ENCODE measurements at regions not wholly inside any gene's neighbourhood (a gene's known extent, or its start where the extent isn't known, plus 50 kb on each side); places are given as distances from the start of the nearest gene placed in this dataset.
A peak's percentile ranks its signal among the peaks of the same experiment; 100 is the strongest.

DNA sequence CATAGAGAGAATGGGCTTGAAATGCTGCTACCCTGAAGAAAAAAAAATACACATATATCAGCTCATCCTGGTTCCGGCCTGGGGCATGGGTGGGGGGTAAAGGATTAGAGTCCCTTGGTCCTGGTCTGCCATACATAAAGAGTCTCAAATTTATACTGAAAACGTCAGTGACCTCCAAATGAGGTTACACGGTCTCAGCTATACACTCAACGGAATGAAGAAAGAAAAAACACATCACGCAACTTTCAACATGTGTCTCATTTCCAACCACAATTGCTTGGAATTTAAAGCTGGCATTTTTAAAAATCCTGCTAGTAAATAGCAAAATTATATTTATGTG lies 612.8 kb downstream of the MCTP2 start:
- ATAC-seq (ENCODE audit: low FRiP score) (no peak), DNase-seq (no peak)
- Histone ChIP-seq H3K27me3 (ENCODE audit: control insufficient read depth in 1 of 2, insufficient read depth in 2 of 2, low read length in 1 of 2) (no peaks in the 10 kb centered on the region), H3K4me1 (ENCODE audit: control insufficient read depth in 1 of 2, insufficient read depth in 2 of 2, low read length in 2 of 2) (peaks cover under 1 to 3% of the 10 kb centered on the region in 2 donors), H3K4me3 (ENCODE audit: low read length in 2 of 2) (no peak overlapping the region), H3K36me3 (ENCODE audit: control insufficient read depth in 1 of 2, insufficient read depth in 2 of 2, low read length in 1 of 2) (no peaks in the 10 kb centered on the region), H3K27ac (ENCODE audit: low read depth in 1 of 2, low read length in 2 of 2) (peak overlapping the region in 1 of 2 donors; percentile 89), H3K9me3 (ENCODE audit: control insufficient read depth, low read length) (no peaks in the 10 kb centered on the region)
- intact Hi-C loops (cut with DNase I), result loop anchor here (5.0 to 10.0 kb wide), 5 partner anchors 81 to 1501 kb away; no protein-coding TSS in a partner anchor
- 62 to 63% methylated on average over 5 of the region's 5 CpGs for WGBS, 2 donors

DNA sequence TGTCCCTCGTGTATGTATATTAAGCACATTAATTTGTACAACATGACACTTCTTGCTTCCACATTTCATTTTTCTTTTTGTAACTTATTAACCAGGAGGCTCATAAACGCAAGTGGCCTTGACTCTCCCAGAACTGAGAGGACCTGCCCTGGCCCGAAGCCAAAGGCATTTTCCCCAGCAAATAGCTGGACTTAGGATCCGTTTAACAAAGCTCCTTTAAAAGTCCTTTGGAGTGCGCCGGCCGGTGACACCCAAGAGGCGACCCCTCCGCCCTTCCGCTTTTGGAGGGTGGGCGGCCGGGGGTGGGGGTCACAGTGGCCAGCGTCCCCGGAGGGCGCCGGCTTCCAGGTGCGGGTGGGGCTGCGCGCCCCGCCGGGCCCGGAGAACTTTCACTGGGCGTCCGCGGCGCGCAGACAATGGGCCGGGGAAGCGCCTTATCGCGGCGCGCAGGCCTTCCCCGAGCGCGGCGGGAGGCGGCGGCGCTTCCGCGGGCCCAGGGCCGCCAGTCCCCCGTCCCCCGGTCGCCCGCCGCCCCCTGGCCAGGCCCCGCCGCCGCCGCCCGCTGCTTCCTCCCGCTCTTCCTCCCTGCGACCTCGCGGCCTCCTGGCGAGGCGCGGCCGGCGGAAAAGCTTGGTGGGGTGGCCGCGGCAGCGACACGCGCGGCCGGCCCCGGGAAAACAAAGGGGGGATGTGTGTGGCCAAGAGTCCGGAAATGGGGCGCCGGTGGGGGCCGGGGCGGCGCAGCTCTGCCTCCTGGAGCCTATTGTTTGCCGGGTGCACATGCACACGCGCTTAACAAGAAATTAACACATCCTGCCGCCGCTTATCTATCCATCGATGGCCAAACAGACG lies 613.4 kb downstream of the MCTP2 start:
- peak; percentile 62 to 88 for DNase-seq
- WGBS, 2 donors, result 2 to 4% methylated on average over 55 to 83 of the region's 83 CpGs
- ATAC-seq (ENCODE audit: low FRiP score), result peak; percentile 75
- intact Hi-C loops (cut with DNase I), result loop anchor here (5.0 to 10.0 kb wide), 5 partner anchors 80 to 1500 kb away; no protein-coding TSS in a partner anchor
- H3K9me3 ChIP-seq (ENCODE audit: control insufficient read depth, low read length), result no peaks in the 10 kb centered on the region
- H3K27me3 ChIP-seq (ENCODE audit: control insufficient read depth in 1 of 2, insufficient read depth in 2 of 2, low read length in 1 of 2), result no peaks in the 10 kb centered on the region
- H3K4me3 ChIP-seq (ENCODE audit: low read length in 2 of 2), result peak overlapping the region; percentile 28 to 29
- H3K4me1 ChIP-seq (ENCODE audit: control insufficient read depth in 1 of 2, insufficient read depth in 2 of 2, low read length in 2 of 2), result peaks cover 0 to 3% of the 10 kb centered on the region in 2 donors
- peak overlapping the region; percentile 84 to 89 for H3K27ac ChIP-seq (ENCODE audit: low read depth in 1 of 2, low read length in 2 of 2)
- H3K36me3 ChIP-seq (ENCODE audit: control insufficient read depth in 1 of 2, insufficient read depth in 2 of 2, low read length in 1 of 2), result no peaks in the 10 kb centered on the region

DNA sequence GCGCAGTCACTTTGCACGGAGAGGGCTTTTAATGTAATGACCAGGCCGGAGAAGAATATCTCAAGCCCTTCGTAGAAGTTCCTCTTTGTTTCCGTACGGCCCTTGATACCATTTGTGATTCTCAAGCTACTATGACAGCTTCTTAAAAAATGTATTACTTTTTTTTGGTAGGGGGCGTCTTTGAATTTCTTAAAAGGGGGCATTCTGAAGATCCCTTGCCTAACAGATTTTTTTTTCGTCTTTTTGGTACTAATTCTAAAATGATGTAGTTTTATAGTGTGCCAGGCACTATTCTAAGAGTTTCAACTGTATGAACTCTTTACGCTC lies 614.0 kb downstream of the MCTP2 start:
- DNase-seq (no peak), ATAC-seq (ENCODE audit: low FRiP score) (no peak)
- Histone ChIP-seq H3K4me3 (ENCODE audit: low read length in 2 of 2) (peak overlapping the region; percentile 28 to 29), H3K4me1 (ENCODE audit: control insufficient read depth in 1 of 2, insufficient read depth in 2 of 2, low read length in 2 of 2) (peaks cover 0 to 3% of the 10 kb centered on the region in 2 donors), H3K27ac (ENCODE audit: low read depth in 1 of 2, low read length in 2 of 2) (peak overlapping the region; percentile 84 to 89), H3K36me3 (ENCODE audit: control insufficient read depth in 1 of 2, insufficient read depth in 2 of 2, low read length in 1 of 2) (no peaks in the 10 kb centered on the region), H3K27me3 (ENCODE audit: control insufficient read depth in 1 of 2, insufficient read depth in 2 of 2, low read length in 1 of 2) (no peaks in the 10 kb centered on the region), H3K9me3 (ENCODE audit: control insufficient read depth, low read length) (no peaks in the 10 kb centered on the region)
- intact Hi-C loops (cut with DNase I), result loop anchor here (5.0 to 10.0 kb wide), 5 partner anchors 79 to 1499 kb away; no protein-coding TSS in a partner anchor
- WGBS, 2 donors, result 24 to 39% methylated on average over 9 of the region's 9 CpGs

DNA sequence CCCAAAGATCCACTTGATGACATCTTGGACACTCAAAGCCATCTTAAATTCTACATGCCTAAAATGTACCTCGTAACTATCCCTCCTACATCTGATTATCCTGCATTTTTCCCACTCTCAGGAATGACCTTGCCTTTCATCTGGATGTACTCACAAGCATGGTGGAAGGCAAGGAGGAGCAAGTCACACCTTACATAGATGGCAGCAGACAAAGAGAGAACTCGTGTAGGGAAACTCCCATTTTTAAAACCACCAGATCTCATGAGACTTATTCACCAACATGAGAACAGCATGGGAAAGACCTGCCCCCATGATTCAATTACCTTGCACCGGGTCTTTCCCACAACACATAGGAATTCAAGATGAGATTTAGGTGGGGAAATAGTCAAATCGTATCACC lies 616.0 kb downstream of the MCTP2 start:
- no peaks in the 10 kb centered on the region for H3K4me1 ChIP-seq (ENCODE audit: control insufficient read depth in 1 of 2, insufficient read depth in 2 of 2, low read length in 2 of 2)
- DNase-seq, result no peak
- no peaks in the 10 kb centered on the region for H3K9me3 ChIP-seq (ENCODE audit: control insufficient read depth, low read length)
- no peak overlapping the region for H3K27ac ChIP-seq (ENCODE audit: low read depth in 1 of 2, low read length in 2 of 2)
- ATAC-seq (ENCODE audit: low FRiP score), result no peak
- no peaks in the 10 kb centered on the region for H3K27me3 ChIP-seq (ENCODE audit: control insufficient read depth in 1 of 2, insufficient read depth in 2 of 2, low read length in 1 of 2)
- H3K36me3 ChIP-seq (ENCODE audit: control insufficient read depth in 1 of 2, insufficient read depth in 2 of 2, low read length in 1 of 2), result no peaks in the 10 kb centered on the region
- intact Hi-C loops (cut with DNase I), result loop anchor here (5.0 to 10.0 kb wide), 5 partner anchors 77 to 1497 kb away; no protein-coding TSS in a partner anchor
- no peak overlapping the region for H3K4me3 ChIP-seq (ENCODE audit: low read length in 2 of 2)
- 92 to 95% methylated on average over 4 of the region's 4 CpGs for WGBS, 2 donors

DNA sequence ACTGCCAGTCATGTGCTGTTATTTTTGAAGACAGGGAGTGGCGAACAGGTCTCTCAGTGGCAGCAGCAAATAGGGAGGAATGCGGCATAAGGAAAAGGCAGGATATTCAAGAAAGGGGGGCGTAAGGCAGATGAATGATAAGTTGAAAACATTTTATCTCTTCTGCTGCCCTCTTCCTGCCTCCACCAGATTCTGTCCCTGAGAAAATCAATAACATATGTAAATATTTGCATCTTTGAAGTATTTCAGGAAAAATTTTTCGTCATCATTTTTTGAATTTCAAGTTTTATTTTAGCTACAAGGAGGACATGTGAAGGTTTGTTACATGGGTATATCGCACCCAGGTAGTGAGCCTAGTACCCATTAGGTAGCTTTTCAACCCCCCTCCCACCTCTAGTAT lies 616.7 kb downstream of the MCTP2 start:
- ATAC-seq (ENCODE audit: low FRiP score), result no peak
- no peak overlapping the region for H3K4me3 ChIP-seq (ENCODE audit: low read length in 2 of 2)
- H3K9me3 ChIP-seq (ENCODE audit: control insufficient read depth, low read length), result no peaks in the 10 kb centered on the region
- 96 to 97% methylated on average over 5 of the region's 5 CpGs for WGBS, 2 donors
- intact Hi-C loops (cut with DNase I), result loop anchor here (5.0 to 10.0 kb wide), 5 partner anchors 77 to 1497 kb away; no protein-coding TSS in a partner anchor
- H3K4me1 ChIP-seq (ENCODE audit: control insufficient read depth in 1 of 2, insufficient read depth in 2 of 2, low read length in 2 of 2), result no peaks in the 10 kb centered on the region
- H3K27me3 ChIP-seq (ENCODE audit: control insufficient read depth in 1 of 2, insufficient read depth in 2 of 2, low read length in 1 of 2), result no peaks in the 10 kb centered on the region
- no peak overlapping the region for H3K27ac ChIP-seq (ENCODE audit: low read depth in 1 of 2, low read length in 2 of 2)
- H3K36me3 ChIP-seq (ENCODE audit: control insufficient read depth in 1 of 2, insufficient read depth in 2 of 2, low read length in 1 of 2), result no peaks in the 10 kb centered on the region
- no peak for DNase-seq

DNA sequence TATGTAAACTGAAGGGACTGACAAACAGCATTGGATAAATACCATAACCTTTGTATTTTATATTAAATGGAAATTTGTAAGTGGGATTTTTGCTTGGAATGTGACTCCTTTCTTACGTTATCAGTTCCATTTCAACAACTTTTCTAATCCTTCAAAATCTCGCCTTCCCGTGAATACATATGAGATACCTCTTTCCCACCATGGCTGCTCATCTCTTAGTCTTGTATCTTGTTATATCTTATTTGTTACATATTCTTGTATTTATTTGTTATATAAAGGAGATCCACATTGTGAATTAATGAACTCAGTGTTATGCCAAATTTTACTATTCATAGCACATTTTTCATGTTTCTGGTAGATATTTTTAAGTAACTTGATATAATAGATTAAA lies 623.7 kb downstream of the MCTP2 start:
- Histone ChIP-seq H3K36me3 (ENCODE audit: control insufficient read depth in 1 of 2, insufficient read depth in 2 of 2, low read length in 1 of 2) (no peaks in the 10 kb centered on the region), H3K4me1 (ENCODE audit: control insufficient read depth in 1 of 2, insufficient read depth in 2 of 2, low read length in 2 of 2) (no peaks in the 10 kb centered on the region), H3K4me3 (ENCODE audit: low read length in 2 of 2) (no peak overlapping the region), H3K9me3 (ENCODE audit: control insufficient read depth, low read length) (no peaks in the 10 kb centered on the region), H3K27ac (ENCODE audit: low read depth in 1 of 2, low read length in 2 of 2) (no peak overlapping the region), H3K27me3 (ENCODE audit: control insufficient read depth in 1 of 2, insufficient read depth in 2 of 2, low read length in 1 of 2) (no peaks in the 10 kb centered on the region)
- DNase-seq, result no peak
- 97 to 98% methylated on average over 3 of the region's 3 CpGs for WGBS, 2 donors
- ATAC-seq (ENCODE audit: low FRiP score), result no peak
- intact Hi-C loops (cut with DNase I), result no loop called here

DNA sequence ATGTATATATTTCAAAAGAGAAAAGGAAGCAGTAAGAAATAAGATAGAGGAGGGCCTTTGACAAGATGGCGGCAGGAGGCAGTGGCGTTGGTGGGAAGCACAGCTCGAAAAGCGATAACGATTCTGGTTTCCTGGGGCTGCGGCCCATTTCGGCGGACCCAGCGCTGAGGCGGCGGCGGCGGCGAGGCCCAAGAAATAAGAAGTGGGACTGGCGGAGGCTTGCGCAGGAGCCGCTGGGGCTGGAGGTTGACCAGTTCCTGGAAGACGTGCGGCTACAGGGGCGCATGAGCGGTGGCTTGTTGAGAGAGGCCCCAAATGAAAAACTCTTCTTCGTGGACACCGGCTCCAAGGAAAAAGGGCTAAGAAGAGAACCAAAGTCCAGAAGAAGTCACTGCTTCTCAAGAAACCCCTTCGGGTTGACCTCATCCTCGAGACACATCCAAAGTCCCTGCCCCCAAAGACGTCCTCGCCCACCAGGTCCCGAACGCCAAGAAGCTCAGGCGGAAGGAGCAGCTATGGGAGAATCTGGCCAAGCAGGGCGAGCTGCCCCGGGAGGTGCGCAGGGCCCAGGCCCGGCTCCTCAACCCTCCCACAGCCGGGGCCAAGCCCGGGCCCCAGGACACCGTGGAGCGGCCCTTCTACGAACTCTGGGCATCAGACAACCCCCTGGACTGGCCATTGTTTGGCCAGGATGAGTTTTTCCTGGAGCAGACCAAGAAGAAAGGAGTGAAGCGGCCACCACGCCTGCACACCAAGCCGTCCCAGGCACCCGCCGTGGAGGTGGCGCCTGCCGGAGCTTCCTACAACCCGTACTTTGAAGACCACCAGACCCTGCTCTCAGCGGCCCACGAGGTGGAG lies 624.3 kb downstream of the MCTP2 start:
- ATAC-seq (ENCODE audit: low FRiP score) (no peak), DNase-seq (peak in 1 of 2 donors; percentile 74)
- Histone ChIP-seq H3K27me3 (ENCODE audit: control insufficient read depth in 1 of 2, insufficient read depth in 2 of 2, low read length in 1 of 2) (no peaks in the 10 kb centered on the region), H3K4me1 (ENCODE audit: control insufficient read depth in 1 of 2, insufficient read depth in 2 of 2, low read length in 2 of 2) (no peaks in the 10 kb centered on the region), H3K36me3 (ENCODE audit: control insufficient read depth in 1 of 2, insufficient read depth in 2 of 2, low read length in 1 of 2) (no peaks in the 10 kb centered on the region), H3K27ac (ENCODE audit: low read depth in 1 of 2, low read length in 2 of 2) (no peak overlapping the region), H3K4me3 (ENCODE audit: low read length in 2 of 2) (no peak overlapping the region), H3K9me3 (ENCODE audit: control insufficient read depth, low read length) (no peaks in the 10 kb centered on the region)
- intact Hi-C loops (cut with DNase I), result no loop called here
- 96% methylated on average over 48 to 49 of the region's 49 CpGs for WGBS, 2 donors

DNA sequence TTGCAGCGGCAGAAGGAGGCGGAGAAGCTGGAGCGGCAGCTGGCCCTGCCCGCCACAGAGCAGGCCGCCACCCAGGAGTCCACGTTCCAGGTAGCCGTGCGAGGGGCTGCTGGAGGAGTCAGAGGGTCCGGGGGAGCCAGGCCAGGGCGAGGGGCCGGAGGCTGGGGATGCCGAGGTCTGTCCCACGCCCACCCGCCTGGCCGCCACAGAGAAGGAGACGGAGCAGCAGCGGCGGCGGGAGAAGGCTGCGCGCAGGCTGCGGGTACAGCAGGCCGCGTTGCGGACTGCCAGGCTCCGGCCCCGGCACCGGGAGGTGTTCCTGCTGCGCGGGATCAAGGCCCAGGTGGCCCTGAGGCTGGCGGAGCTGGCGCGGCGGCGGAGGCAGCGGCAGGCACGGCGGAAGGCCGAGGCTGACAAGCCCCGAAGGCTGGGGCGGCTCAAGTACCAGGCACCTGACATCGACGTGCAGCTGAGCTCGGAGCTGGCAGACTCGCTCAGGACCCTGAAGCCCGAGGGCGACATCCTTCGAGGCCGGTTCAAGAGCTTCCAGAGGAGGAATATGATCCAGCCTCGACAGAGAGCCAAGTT lies 625.0 kb downstream of the MCTP2 start:
- Histone ChIP-seq H3K4me1 (ENCODE audit: control insufficient read depth in 1 of 2, insufficient read depth in 2 of 2, low read length in 2 of 2) (no peaks in the 10 kb centered on the region), H3K9me3 (ENCODE audit: control insufficient read depth, low read length) (no peaks in the 10 kb centered on the region), H3K27ac (ENCODE audit: low read depth in 1 of 2, low read length in 2 of 2) (no peak overlapping the region), H3K36me3 (ENCODE audit: control insufficient read depth in 1 of 2, insufficient read depth in 2 of 2, low read length in 1 of 2) (no peaks in the 10 kb centered on the region), H3K4me3 (ENCODE audit: low read length in 2 of 2) (no peak overlapping the region), H3K27me3 (ENCODE audit: control insufficient read depth in 1 of 2, insufficient read depth in 2 of 2, low read length in 1 of 2) (no peaks in the 10 kb centered on the region)
- DNase-seq, result no peak
- ATAC-seq (ENCODE audit: low FRiP score), result no peak
- 76 to 85% methylated on average over 47 to 50 of the region's 50 CpGs for WGBS, 2 donors
- intact Hi-C loops (cut with DNase I), result no loop called here

Data from aorta (tissue), 5 donors.